Fibroblast of mammary gland (primary cell): ENCODE measurements at regions not wholly inside any gene's neighbourhood (a gene's known extent, or its start where the extent isn't known, plus 50 kb on each side); places are given as distances from the start of the nearest gene placed in this dataset.

Source experiments
- DNase-seq: peaks from one replicate; pipeline ENCODE4 v3.0.0-alpha.2; 2010; ENCODE audit warnings: low read depth
- H3K4me3 ChIP-seq: 2 replicates; pipeline ENCODE4 v1.5.1; 2011; ENCODE audit warnings: low read depth, mild to moderate bottlenecking, low read length, moderate library complexity; ENCODE audit not compliant: control insufficient read depth
- CTCF ChIP-seq: conservative IDR thresholded peaks from 2 replicates; pipeline ENCODE4 v1.5.1; 2011; ENCODE audit warnings: low read depth, low read length, inconsistent platforms; ENCODE audit not compliant: control insufficient read depth, insufficient read depth

GRCh38 chr1:186753241-186753640 is 73.0 kb upstream of the PTGS2 start:
- H3K4me3 ChIP-seq = no peak overlapping the region
- peak; percentile 13 for DNase-seq
- TF ChIP-seq CTCF = no peak

GRCh38 chr1:186750257-186750656 is 70.0 kb upstream of the PTGS2 start:
- TF ChIP-seq CTCF = no peak
- peak; percentile 55 for DNase-seq

GRCh38 chr1:186749820-186750219 is 69.6 kb upstream of the PTGS2 start:
- no peak for TF ChIP-seq CTCF
- no peak for DNase-seq
- no peak overlapping the region for H3K4me3 ChIP-seq

More at GRCh38 chr1:186750257-186750656, 70.0 kb upstream of the PTGS2 start:
- no peak overlapping the region for H3K4me3 ChIP-seq

GRCh38 chr1:186747661-186748060 is 67.4 kb upstream of the PTGS2 start:
- TF ChIP-seq CTCF = no peak
- DNase-seq = no peak
- H3K4me3 ChIP-seq = no peak overlapping the region

- no peak for DNase-seq
- TF ChIP-seq CTCF = no peak
- H3K4me3 ChIP-seq = no peak overlapping the region
Observed at GRCh38 chr1:186745531-186746146, 65.4 kb upstream of the PTGS2 start.

- DNase-seq = no peak
- TF ChIP-seq CTCF = no peak
- no peak overlapping the region for H3K4me3 ChIP-seq
Observed at GRCh38 chr1:186741640-186742039, 61.4 kb upstream of the PTGS2 start.

GRCh38 chr1:186740324-186740723 is 60.1 kb upstream of the PTGS2 start:
- no peak for TF ChIP-seq CTCF
- no peak for DNase-seq
- H3K4me3 ChIP-seq = no peak overlapping the region
